ENCODE measurements at regions not wholly inside any gene's neighbourhood (a gene's known extent, or its start where the extent isn't known, plus 50 kb on each side); places are given as distances from the start of the nearest gene placed in this dataset.
"Not testable (repeated sequence)": the region's sequence is repeated elsewhere in the genome, so short reads cannot be mapped to it uniquely, and the experiment has no call there.

DNA sequence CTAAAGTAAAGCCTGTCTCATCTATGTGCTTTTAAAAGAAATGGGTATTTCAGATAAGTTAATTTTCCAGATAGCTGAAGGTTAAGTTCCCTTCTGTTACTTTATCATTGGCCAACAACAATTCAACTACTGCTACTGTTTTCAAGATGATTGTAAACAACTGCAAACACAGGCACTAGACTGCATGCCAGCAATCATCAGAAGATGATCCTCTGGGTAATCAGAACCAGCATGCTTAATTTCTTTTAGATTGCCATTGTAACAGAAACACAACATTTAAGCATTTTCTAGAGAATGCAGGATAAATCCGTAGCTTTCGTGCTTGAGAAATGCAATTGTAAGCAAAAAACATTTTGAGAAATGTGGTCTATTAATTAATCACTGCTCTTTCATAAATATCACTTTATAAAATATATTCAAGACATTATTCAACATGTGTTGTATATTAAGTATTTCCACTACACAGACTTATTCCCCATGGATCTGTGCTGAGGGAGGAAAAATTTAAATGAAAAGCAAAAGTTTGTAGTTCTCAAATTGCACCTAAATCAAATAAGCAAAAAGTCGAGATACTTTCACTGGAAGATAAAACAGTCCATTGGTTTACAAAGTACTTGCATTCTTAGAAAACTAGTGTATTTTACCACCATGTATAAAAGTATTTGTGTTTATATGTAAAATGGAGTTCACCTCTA lies 133.7 kb downstream of the ATL2 start:
- no peak for DNase-seq

DNA sequence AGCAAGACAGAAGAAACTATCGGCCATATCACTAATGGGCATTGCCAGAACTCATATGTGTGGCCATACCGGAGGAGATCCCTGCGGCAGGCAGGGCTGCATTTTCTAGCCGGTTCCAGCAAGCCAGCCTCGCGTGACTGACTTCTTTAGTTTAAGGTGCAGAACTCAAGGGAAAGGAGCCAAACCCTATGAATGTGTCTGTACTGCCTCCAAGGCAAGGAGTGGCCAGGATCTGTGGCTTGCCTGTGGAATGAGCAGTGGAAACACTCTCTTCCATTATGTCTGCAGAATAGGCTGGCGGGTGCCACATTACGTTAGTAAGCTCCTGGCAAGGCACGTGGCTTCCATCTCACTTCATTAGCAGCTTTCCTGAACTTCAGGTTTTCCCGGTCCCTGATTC lies 137.6 kb downstream of the ATL2 start:
- no peak for DNase-seq

DNA sequence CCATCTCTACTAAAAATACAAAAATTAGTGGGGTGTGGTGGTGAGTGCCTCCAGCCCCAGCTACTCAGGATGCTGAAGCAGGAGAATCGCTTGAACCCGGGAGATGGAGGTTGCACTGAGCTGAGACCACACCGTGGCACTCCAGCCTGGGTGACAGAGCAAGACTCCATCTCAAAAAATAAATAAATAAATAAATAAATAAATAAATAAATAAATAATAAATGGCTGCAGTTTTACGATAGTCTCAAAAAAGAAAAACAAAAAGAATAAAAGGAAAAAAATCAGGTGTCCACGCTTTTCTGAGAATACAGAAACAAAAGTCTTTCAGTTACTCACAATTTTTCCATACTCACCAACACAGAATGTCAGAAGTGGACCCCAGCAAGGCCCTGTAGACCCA lies 138.4 kb downstream of the ATL2 start:
- DNase-seq = not testable (repeated sequence)

DNA sequence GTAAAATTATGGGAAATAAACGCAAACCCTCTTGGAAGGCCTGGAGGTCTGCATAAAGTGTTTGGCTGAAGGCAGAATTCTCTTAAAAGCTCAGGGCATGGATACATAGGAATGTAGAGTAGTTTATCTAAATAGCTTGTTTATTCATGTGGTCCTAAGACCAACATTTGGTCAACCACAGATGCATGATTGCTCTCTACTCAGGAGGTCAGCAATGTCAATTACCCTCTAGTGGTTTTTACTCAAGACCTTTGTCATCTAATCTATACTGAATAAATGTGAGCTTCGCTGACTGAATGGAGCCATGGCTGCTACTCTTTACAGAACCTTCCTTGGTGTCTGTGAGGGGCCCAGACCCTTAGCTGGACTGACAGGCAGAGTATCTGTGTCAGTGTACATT lies 139.8 kb downstream of the ATL2 start:
- DNase-seq = no peak

DNA sequence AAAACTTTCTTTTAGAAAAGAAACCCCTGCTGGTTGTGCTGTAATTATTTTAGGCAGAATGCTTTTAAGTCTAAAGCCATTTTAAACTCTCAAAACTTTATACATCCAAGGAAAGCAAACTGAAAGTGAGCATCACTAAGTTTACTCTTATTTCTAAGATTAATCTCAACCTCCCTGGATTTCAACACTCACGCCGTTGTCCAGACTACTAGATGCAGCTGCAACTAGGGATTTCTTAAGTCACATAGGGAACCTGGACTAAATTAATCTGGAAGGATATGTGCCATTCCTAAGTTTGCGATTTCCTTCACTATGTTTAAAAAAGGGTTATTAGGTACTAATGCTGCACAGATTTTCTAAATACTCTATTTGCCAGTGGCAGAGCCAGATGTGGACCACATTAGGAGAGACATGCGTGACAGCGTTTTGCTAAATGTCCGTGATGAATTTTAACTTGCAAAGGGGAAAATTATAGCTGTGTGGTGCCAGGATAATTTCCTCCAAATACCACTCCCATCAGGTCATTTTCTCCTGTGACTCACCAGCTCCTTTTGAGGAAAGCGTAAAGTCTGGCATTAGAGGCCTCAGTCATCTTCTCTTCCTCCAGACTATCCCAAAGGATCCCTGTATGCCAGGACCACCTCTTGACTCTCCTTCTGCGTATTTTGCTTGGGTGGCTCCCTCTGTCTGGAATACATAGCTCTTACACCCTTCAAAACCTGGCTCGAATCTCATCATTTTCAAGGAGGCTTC lies 143.7 kb downstream of the ATL2 start:
- DNase-seq = no peak

DNA sequence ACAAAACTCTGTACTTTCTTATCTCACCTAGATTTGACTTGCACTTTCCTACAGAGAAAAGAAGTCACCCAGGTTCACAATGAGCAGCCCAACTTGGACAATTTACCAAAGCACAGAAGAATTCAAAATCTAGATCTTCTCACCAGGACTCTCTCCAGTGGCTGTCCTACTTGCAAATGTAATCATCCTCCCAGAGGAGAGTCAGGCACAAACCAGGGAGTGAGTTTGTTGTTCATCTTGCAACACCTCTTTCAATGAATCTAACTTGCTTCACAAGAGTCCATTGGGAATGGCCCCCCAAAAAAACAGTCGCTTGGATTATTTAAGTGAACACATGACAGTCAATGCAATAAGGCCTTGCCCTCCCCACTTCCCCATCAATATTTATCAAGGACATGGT lies 144.6 kb downstream of the ATL2 start:
- no peak for DNase-seq

DNA sequence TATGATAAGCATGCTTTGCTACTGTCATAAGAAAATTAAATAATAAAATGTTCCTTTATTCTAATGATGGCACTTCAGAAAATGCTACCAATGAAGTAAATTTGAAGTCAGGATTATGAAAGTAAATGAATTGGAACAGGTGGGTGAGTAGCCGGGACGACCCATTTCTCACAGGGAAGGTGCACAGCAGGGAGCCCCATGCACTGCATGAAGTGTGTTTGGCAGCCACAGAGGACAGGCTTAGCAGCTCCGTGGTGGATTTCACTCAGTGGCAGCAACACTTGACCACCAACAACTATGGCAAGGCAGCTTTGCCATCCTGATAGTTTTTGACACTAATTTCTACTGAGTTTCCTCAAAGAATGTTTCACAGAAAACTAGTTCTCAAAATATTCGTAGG lies 146.3 kb downstream of the ATL2 start:
- no peak for DNase-seq

DNA sequence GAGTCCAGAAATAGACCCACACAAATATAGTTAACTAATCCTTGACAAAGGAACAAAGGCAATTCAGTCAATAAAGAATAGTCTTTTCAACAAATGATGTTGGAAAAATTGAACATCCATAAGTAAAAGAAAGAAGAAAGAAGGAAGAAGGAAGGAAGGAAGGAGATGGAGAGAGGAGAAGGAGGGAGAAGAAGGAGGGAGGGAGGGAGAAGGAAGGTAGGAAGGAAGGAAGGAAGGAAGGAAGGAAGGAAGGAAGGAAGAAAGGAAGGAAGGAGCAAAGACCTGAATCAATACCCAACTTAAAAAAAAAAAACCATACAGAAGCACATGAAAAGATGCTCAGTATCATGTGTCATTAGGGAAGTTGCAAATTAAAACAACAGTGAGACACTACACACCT lies 148.3 kb downstream of the ATL2 start:
- DNase-seq = no peak

DNA sequence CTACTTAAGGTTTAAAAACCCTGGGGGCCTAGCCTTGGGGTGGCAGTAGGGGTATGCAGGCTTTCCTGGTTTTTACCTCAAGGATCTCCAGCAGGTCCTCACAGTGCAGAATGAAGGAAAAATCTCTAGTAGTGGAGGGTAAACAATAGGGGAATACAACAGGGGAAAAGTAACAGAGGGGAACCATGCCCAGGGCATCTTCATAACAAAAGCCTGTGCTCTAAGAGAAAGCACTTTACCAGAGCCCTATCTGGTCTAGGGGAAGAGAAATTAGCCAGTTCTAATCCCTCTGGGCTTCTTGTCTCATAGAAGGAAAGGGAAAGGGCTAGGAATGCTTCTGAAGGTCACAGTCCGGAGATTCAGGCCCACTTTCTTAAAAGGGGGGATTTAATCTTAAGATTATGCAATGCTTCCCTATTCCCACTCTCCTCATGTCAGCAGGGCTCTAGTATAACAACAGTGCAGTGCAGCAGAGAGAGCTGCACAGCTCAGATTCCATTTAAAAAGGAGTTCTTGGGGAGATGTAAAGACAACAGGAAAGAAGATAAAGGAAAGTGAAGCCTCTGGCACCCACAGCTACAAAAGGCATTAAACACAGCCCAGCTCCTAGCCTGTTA lies 149.0 kb upstream of the CYP1B1 start:
- no peak for DNase-seq

DNA sequence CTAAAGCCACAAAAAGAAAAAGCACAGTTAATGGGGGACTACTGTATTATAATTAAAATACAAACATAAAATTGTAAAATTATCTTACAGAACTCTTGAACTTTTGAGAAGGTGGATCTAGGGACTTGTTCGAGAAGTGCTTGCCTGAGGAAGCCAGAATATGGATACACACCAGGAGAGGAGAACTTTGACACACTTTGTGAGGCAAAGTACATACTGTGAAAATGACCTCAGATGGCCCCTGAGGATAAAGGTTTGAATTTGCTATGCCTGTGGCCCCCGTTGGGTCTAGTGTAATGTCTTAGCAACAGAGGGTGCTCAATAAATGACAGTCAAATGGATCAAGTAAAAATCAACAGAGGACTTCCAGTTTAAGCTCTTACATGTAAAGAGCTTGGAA lies 148.2 kb upstream of the CYP1B1 start:
- no peak for DNase-seq

DNA sequence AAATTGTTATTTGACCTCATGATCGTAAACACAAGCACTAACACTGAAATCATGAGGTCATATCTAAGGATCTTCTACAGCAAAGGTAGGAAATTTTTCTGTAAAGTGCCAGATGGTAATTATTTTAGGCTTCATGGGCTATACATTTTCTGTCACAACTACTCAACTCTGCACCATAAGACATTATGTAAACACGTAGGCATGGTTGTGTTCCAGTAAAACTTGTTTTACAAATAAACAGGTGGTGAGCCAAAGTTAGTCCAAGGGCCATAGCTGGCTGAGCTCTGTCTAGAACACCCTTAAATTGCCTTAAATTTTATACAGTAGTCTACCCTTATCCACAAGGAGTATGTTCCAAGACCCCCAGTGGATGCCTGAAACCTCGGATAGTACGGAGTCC lies 147.3 kb upstream of the CYP1B1 start:
- no peak for DNase-seq

DNA sequence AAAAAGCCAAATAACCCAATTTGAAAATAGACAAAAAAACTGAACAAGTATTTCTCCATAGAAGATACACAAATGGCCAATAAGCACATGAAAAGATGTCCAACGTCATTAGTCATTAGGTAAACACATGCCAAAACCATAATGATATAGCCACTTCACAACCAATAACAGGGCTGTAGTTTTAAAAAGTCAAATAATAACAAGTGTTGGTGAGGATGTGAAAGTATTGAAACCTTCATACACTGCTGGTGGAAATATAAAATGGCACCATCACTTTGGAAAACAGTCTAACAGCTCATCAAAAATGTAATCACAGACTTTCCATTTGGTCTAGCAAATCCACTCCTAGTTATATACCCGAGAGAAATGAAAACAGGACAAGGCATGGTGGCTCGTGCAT lies 144.2 kb upstream of the CYP1B1 start:
- no peak for DNase-seq

DNA sequence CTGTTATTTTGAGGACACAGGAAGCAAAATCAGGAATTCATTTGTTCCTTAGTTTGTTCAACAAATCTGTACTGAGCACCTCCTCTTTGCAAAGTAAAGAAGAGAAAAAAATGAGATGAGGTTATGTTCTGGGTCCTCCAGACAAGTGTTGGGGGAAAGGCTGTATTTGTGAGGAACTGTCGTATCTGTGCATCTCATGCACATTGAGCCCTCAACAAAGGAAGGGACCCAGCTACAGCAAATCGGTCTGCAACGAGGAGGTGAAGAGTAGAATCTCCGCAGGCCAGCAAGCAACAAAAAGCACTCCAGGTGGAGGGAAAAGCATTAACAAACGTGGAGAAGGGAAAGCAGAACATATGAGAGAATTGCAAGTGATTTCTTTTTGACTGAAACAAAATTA lies 143.0 kb upstream of the CYP1B1 start:
- no peak for DNase-seq

DNA sequence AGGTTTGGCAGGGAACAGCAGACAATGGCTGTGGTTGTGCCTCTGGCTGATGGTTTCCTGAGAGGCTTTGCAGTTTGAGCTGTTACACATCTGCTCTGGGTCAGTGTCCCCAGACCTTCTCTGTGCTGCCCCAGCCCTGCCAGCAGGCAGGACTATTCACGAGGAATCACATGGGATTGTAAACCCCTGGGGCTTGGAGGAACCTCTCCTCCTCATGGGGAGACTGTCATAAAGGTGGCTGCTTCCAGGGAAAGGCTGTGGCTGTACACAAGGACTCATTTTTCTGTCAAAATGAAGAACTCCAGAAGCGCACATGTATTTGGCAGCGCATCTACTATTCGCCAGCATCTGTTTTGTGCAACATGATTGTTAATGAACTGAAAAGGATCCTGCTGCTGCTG lies 142.6 kb upstream of the CYP1B1 start:
- DNase-seq = no peak

DNA sequence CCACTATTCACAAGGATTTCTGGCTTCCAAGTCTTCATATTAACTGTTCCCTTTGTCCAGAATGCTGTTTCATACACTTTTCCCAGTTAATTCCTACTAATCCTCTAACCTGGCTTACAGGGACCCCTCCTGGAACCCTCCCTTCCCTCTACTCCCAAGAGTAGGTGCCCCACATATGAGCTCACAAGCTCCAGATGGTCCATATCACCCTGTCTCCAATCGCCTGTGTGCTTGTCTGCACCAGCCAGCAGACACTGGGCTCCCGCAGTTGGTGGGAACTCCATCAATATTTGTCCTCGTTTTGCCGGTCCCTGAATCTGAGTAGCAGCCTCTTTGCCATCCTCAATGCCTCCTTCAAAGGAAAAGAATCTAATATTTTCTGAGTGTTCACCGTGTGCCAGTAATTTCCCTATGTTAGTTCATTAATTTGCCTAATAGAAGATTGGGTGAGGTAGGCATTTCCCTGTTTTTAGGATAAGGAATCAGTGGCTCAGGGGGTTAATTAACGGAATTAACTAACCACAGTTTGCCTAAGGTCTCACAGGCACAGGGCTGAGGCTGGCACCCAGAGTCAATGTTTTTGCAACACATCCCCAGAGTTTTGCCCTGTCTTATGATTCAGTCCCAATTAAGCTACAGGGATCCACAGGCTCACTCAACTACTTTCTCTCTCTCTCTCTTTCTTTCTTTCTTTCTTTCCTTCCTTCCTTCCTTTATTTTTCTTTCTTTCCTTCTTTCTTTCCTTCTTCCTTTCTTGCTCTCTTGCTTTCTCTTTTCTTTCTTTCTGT lies 141.6 kb upstream of the CYP1B1 start:
- no peak for DNase-seq

DNA sequence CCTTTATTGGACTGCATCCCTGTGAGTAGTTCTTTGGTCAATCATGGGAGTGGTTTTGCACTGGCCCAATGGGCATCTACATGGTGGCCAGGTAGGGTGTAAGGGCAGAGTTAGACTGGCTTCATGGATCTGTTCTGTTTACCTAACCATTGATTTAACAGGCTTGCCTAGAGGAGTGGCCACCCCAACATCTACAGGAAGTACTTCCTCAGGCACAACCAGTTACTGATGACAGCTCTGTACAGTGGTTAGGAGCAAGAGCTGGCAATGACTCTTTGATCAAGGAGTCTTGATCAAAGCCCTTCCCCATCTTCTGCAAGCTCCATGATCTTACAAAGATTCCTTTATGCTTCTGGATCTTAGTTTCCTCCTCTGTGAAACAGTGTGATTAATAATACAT lies 140.9 kb upstream of the CYP1B1 start:
- no peak for DNase-seq

DNA sequence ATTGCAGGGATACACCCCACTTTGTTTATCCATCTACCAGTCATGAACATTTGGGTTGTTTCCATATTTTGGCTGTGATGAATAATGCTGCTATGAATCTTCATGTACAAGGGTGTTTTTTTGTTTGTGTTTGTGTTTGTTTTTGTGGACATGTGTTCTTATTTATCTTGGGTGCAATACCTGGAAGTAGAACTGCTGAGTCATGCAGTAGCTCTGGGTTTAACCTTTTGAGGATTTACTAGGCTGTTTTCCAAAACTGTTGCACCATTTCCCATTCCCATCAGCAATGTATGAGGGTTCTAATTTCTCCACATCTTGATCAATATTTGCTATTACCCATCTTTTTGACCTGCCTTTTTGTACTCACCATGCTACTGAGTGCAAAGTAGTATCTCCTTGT lies 140.0 kb upstream of the CYP1B1 start:
- DNase-seq = no peak

DNA sequence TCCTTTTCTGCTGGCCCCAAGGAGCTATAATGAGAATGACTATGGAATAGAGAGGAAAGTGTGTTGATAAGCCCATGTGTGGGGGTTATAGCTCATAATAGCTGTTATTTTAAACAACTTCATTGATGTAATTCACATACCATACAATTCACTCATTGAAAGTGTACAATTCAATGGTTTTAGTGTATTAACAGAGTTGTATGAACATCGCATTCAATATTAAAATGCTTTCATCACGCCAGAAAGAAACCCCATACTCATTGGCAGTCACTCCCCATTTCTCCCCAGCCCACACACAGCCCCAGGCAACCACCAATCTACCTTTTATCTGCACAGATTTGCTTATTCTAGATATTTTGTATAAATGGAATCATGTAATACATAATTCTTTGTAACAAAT lies 139.6 kb upstream of the CYP1B1 start:
- DNase-seq = no peak

DNA sequence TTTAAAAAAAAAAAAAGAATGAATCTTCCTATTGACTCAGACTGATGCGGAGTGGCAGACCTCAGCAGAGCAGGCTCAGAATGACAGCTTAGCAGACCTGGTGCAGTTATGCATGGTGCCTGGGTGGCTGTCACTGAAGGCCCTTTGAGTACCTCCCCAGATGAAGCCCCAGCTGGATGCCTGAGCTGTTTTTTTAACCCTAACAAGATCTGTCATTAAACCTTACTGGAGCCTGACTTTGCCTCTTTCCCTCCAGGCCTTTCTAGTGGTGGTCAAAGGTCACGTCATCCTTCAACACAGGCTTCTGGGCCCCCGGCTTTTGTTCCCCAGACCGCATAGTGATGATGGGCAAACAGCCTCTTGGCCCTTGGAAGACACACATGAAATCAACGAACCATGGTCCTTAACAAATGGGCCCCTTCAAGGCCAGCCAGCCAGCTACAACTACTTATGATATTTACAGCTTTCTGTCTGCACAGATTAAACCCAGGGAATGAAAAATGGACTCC lies 138.3 kb upstream of the CYP1B1 start:
- no peak for DNase-seq

DNA sequence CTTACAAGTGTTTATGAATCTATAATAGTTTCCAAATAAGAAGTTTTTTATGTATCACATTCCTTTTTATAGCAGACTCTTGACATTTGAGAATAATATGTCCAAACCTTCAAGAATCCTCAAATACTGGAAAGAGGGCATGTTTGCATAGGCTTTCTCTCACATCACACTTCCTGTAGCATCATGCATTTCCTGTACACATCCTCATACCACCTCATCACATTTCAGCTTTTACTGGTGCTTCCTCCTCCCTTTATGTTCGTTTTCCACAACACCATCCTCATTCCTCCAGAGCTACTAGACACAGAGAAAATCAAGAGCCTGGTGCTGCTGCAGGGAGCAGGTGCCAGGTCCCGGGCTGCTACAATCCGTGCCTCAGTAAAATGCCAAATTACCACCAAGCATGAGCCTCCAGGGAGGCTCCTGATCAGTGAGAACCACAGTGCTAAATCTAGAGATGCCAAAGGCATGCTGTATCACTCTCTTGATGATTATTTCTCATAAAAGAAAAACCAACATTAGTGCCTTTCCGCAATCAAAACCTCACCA lies 137.7 kb upstream of the CYP1B1 start:
- DNase-seq = no peak

DNA sequence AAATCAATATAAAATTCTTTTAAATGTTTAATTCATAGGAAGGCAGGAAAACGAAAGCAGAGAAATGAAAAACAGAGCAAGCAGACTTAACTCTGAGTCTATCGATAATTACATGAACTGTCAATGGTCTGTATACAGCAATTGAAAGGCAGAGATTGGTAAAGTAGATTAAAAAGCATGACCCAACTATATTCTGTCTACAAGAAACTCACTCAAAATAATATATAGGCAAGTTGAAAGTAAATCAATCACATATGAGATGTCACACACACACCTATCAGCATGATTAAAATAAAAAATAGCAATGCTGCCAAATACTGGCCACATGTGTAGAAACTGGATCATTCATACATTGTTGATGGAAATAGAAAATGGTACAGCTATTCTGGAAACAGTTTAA lies 136.4 kb upstream of the CYP1B1 start:
- no peak for DNase-seq

DNA sequence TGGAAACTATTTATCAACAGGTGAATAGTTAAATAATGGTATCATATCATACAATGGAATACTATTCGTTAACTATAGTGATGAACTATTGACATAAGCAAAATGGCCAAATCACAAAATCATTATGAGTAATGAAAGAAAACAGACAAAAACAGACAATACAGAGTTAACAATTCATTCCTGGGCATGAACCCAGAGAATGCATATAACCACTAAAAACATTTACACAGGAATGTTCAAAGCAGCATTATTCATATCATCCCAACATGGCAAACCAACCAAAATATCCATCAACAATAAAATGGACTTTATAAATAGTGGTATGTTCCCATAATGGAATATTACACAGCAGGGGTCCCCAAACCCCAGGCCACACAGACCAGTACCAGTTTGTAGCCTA lies 131.2 kb upstream of the CYP1B1 start:
- DNase-seq = no peak

DNA sequence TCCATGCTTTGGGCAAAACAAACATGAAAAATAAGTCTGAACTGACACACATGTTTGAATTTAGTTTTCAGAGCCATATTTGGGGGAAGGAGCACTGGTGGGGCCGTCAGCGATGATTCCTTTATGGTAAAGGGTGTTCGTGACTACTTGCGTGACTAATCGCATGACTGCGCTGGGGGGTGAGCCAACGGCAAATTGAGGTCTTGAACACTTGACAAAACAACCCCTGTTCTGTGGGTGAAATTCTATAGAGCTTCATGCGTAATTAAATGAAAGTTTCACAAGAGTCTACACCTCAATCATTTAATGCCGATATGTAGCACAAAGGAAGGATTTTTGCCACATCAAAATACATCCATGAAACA lies 127.5 kb upstream of the CYP1B1 start:
- no peak for DNase-seq

Data from hematopoietic multipotent progenitor cell treated with erythropoietin and hydrocortisone succinate and interleukin-3 and kit ligand, for 4 days (in vitro differentiated cells).